ENCODE measurements at regions not wholly inside any gene's neighbourhood (a gene's known extent, or its start where the extent isn't known, plus 50 kb on each side); places are given as distances from the start of the nearest gene placed in this dataset.

GRCh38 chr5:4983701-4984100, 156.4 kb upstream of the ADAMTS16 start:
- Mint-ChIP-seq H3K4me3 (ENCODE audit: unreplicated experiment) (no peak overlapping the region), H3K36me3 (ENCODE audit: insufficient read depth, unreplicated experiment) (no peaks in the 10 kb centered on the region), H3K27me3 (ENCODE audit: insufficient read depth, unreplicated experiment) (no peaks in the 10 kb centered on the region), H3K4me1 (ENCODE audit: low read depth, unreplicated experiment) (no peaks in the 10 kb centered on the region), H3K9me3 (ENCODE audit: unreplicated experiment) (peaks cover 18% of the 10 kb centered on the region), H3K27ac (ENCODE audit: unreplicated experiment) (no peak overlapping the region)
- intact Hi-C loops (cut with micrococcal nuclease; ENCODE audit: unreplicated experiment): no loop called here
- no peak overlapping the region for H3K4me3 ChIP-seq (ENCODE audit: low read depth, low read length)
- BruUV-seq (replicated peaks): no TSS peak
- H3K9me3 ChIP-seq: no peaks in the 10 kb centered on the region
- H3K36me3 ChIP-seq (ENCODE audit: control insufficient read depth, insufficient read depth, low read length): no peaks in the 10 kb centered on the region
- no peak for DNase-seq
- peaks cover 4% of the 10 kb centered on the region for H3K4me1 ChIP-seq
- H3K27me3 ChIP-seq (replicated peaks; ENCODE audit: control insufficient read depth, insufficient read depth, low read length): no peaks in the 10 kb centered on the region
- ChIA-PET POLR2A (no interaction called here), CTCF (no interaction called here)
- TF ChIP-seq CTCF (IDR thresholded peaks at IDR 0.05; ENCODE audit: insufficient read depth in 1 of 2, low read depth in 1 of 2, low read length in 1 of 2, severe bottlenecking in 1 of 2, unreplicated experiment in 1 of 2): no peak

GRCh38 chr5:4984461-4984860, 155.7 kb upstream of the ADAMTS16 start:
- peaks cover 2% of the 10 kb centered on the region for H3K4me1 Mint-ChIP-seq (ENCODE audit: low read depth, unreplicated experiment)
- no peaks in the 10 kb centered on the region for H3K36me3 Mint-ChIP-seq (ENCODE audit: insufficient read depth, unreplicated experiment)
- Histone ChIP-seq H3K9me3 (no peaks in the 10 kb centered on the region), H3K36me3 (ENCODE audit: control insufficient read depth, insufficient read depth, low read length) (no peaks in the 10 kb centered on the region), H3K4me3 (ENCODE audit: low read depth, low read length) (no peak overlapping the region), H3K4me1 (peaks cover 12% of the 10 kb centered on the region), H3K27me3 (replicated peaks; ENCODE audit: control insufficient read depth, insufficient read depth, low read length) (no peaks in the 10 kb centered on the region)
- H3K27ac Mint-ChIP-seq (ENCODE audit: unreplicated experiment): no peak overlapping the region
- peaks cover 10% of the 10 kb centered on the region for H3K9me3 Mint-ChIP-seq (ENCODE audit: unreplicated experiment)
- no peak overlapping the region for H3K4me3 Mint-ChIP-seq (ENCODE audit: unreplicated experiment)
- CTCF ChIA-PET: no interaction called here
- POLR2A ChIA-PET: no interaction called here
- no peaks in the 10 kb centered on the region for H3K27me3 Mint-ChIP-seq (ENCODE audit: insufficient read depth, unreplicated experiment)
- no TSS peak for BruUV-seq (replicated peaks)
- TF ChIP-seq CTCF (IDR thresholded peaks at IDR 0.05; ENCODE audit: insufficient read depth in 1 of 2, low read depth in 1 of 2, low read length in 1 of 2, severe bottlenecking in 1 of 2, unreplicated experiment in 1 of 2): no peak
- DNase-seq: no peak
- intact Hi-C loops (cut with micrococcal nuclease; ENCODE audit: unreplicated experiment): no loop called here

GRCh38 chr5:4987431-4987830, 152.7 kb upstream of the ADAMTS16 start:
- intact Hi-C loops (cut with micrococcal nuclease; ENCODE audit: unreplicated experiment): no loop called here
- Mint-ChIP-seq H3K27me3 (ENCODE audit: insufficient read depth, unreplicated experiment) (no peaks in the 10 kb centered on the region), H3K4me3 (ENCODE audit: unreplicated experiment) (no peak overlapping the region), H3K9me3 (ENCODE audit: unreplicated experiment) (peaks cover 10% of the 10 kb centered on the region), H3K36me3 (ENCODE audit: insufficient read depth, unreplicated experiment) (no peaks in the 10 kb centered on the region), H3K27ac (ENCODE audit: unreplicated experiment) (no peak overlapping the region), H3K4me1 (ENCODE audit: low read depth, unreplicated experiment) (peaks cover 7% of the 10 kb centered on the region)
- ChIA-PET POLR2A (no interaction called here), CTCF (no interaction called here)
- TF ChIP-seq CTCF (IDR thresholded peaks at IDR 0.05; ENCODE audit: insufficient read depth in 1 of 2, low read depth in 1 of 2, low read length in 1 of 2, severe bottlenecking in 1 of 2, unreplicated experiment in 1 of 2): no peak
- Histone ChIP-seq H3K4me1 (peaks cover 17% of the 10 kb centered on the region), H3K36me3 (ENCODE audit: control insufficient read depth, insufficient read depth, low read length) (no peaks in the 10 kb centered on the region), H3K9me3 (no peaks in the 10 kb centered on the region; the same call in 1 of the 2 replicates), H3K4me3 (ENCODE audit: low read depth, low read length) (no peak overlapping the region), H3K27me3 (replicated peaks; ENCODE audit: control insufficient read depth, insufficient read depth, low read length) (no peaks in the 10 kb centered on the region)
- no peak for DNase-seq
- no TSS peak for BruUV-seq (replicated peaks)

All from Caco-2 (cell line).